ENCODE measurements at regions not wholly inside any gene's neighbourhood (a gene's known extent, or its start where the extent isn't known, plus 50 kb on each side); places are given as distances from the start of the nearest gene placed in this dataset.
A peak's percentile ranks its signal among the peaks of the same experiment; 100 is the strongest.

GRCh38 chr9:19694601-19695000 is 94.2 kb downstream of the SLC24A2 start:
- H3K9me2 ChIP-seq (ENCODE audit: insufficient read depth): no peaks in the 10 kb centered on the region
- no peak overlapping the region for H2AFZ ChIP-seq
- in situ Hi-C loops (cut with MboI): no loop called here
- no peaks in the 10 kb centered on the region for H3K9me3 ChIP-seq (ENCODE audit: low read depth)
- no peaks in the 10 kb centered on the region for H3K79me2 ChIP-seq (ENCODE audit: insufficient read depth)
- no peaks in the 10 kb centered on the region for H3K36me3 ChIP-seq (ENCODE audit: low read depth)
- no peaks in the 10 kb centered on the region for H3K4me1 ChIP-seq (ENCODE audit: insufficient read depth)
- 31 to 42% methylated on average over 3 of the region's 3 CpGs for WGBS, 2 experiments (ENCODE audit: low coverage in 1 of 2, low lambda C conversion rate in 2 of 2, missing lambda C conversion rate in 2 of 2)
- no peak overlapping the region for H3K4me3 ChIP-seq
- H3F3A ChIP-seq (ENCODE audit: insufficient read depth): no peaks in the 10 kb centered on the region
- no peak overlapping the region for H3K4me2 ChIP-seq (ENCODE audit: unreplicated experiment)
- no peak for DNase-seq
- TF ChIP-seq EZH2 (IDR thresholded peaks at IDR 0.05; ENCODE audit: insufficient read depth, poor library complexity, severe bottlenecking) (no peak), EZH2phosphoT487 (IDR thresholded peaks at IDR 0.05; ENCODE audit: insufficient read depth, low read depth) (no peak)
- H4K20me1 ChIP-seq (ENCODE audit: insufficient read depth): no peaks in the 10 kb centered on the region
- no peak overlapping the region for H3K9ac ChIP-seq
- H3K27ac ChIP-seq: no peak overlapping the region
- H3K27me3 ChIP-seq (replicated peaks; ENCODE audit: insufficient read depth): no peaks in the 10 kb centered on the region

- no peaks in the 10 kb centered on the region for H4K20me1 ChIP-seq (ENCODE audit: insufficient read depth)
- no peak overlapping the region for H3K27ac ChIP-seq
- no peaks in the 10 kb centered on the region for H3K4me1 ChIP-seq (ENCODE audit: insufficient read depth)
- no peak for DNase-seq
- no peaks in the 10 kb centered on the region for H3K9me2 ChIP-seq (ENCODE audit: insufficient read depth)
- no peak overlapping the region for H2AFZ ChIP-seq
- no peak overlapping the region for H3K9ac ChIP-seq
- H3K4me3 ChIP-seq: no peak overlapping the region
- H3K9me3 ChIP-seq (ENCODE audit: low read depth): no peaks in the 10 kb centered on the region
- H3K27me3 ChIP-seq (replicated peaks; ENCODE audit: insufficient read depth): no peaks in the 10 kb centered on the region; the same call in 1 of the 2 replicates
- in situ Hi-C loops (cut with MboI): no loop called here
- no peak for TF ChIP-seq EZH2 (IDR thresholded peaks at IDR 0.05; ENCODE audit: insufficient read depth, poor library complexity, severe bottlenecking)
- no peak for TF ChIP-seq EZH2phosphoT487 (IDR thresholded peaks at IDR 0.05; ENCODE audit: insufficient read depth, low read depth)
- no peaks in the 10 kb centered on the region for H3K79me2 ChIP-seq (ENCODE audit: insufficient read depth)
- WGBS, 2 experiments (ENCODE audit: low coverage in 1 of 2, low lambda C conversion rate in 2 of 2, missing lambda C conversion rate in 2 of 2): 47 to 56% methylated on average over 5 of the region's 5 CpGs
- no peaks in the 10 kb centered on the region for H3F3A ChIP-seq (ENCODE audit: insufficient read depth)
- H3K4me2 ChIP-seq (ENCODE audit: unreplicated experiment): no peak overlapping the region
- no peaks in the 10 kb centered on the region for H3K36me3 ChIP-seq (ENCODE audit: low read depth)
Observed at GRCh38 chr9:19690128-19690527, 98.7 kb downstream of the SLC24A2 start.

- no peaks in the 10 kb centered on the region for H4K20me1 ChIP-seq (ENCODE audit: insufficient read depth)
- no peaks in the 10 kb centered on the region for H3K9me2 ChIP-seq (ENCODE audit: insufficient read depth)
- no peak overlapping the region for H3K4me2 ChIP-seq (ENCODE audit: unreplicated experiment)
- H2AFZ ChIP-seq: no peak overlapping the region
- H3K36me3 ChIP-seq (ENCODE audit: low read depth): no peaks in the 10 kb centered on the region
- H3K4me3 ChIP-seq: no peak overlapping the region
- peak; percentile 8 for DNase-seq
- no peaks in the 10 kb centered on the region for H3K9me3 ChIP-seq (ENCODE audit: low read depth)
- no peaks in the 10 kb centered on the region for H3K79me2 ChIP-seq (ENCODE audit: insufficient read depth)
- 27 to 36% methylated on average over 4 of the region's 4 CpGs for WGBS, 2 experiments (ENCODE audit: low coverage in 1 of 2, low lambda C conversion rate in 2 of 2, missing lambda C conversion rate in 2 of 2)
- no peak for TF ChIP-seq EZH2 (IDR thresholded peaks at IDR 0.05; ENCODE audit: insufficient read depth, poor library complexity, severe bottlenecking)
- no peak for TF ChIP-seq EZH2phosphoT487 (IDR thresholded peaks at IDR 0.05; ENCODE audit: insufficient read depth, low read depth)
- in situ Hi-C loops (cut with MboI): no loop called here
- H3K27me3 ChIP-seq (replicated peaks; ENCODE audit: insufficient read depth): no peaks in the 10 kb centered on the region; the same call in 1 of the 2 replicates
- no peak overlapping the region for H3K9ac ChIP-seq
- H3K4me1 ChIP-seq (ENCODE audit: insufficient read depth): no peaks in the 10 kb centered on the region
- H3F3A ChIP-seq (ENCODE audit: insufficient read depth): no peaks in the 10 kb centered on the region
- H3K27ac ChIP-seq: no peak overlapping the region
Observed at GRCh38 chr9:19689328-19690101, 99.3 kb downstream of the SLC24A2 start.

GRCh38 chr9:19683715-19684114 is 105.1 kb downstream of the SLC24A2 start:
- H4K20me1 ChIP-seq (ENCODE audit: insufficient read depth): no peaks in the 10 kb centered on the region
- H3F3A ChIP-seq (ENCODE audit: insufficient read depth): no peaks in the 10 kb centered on the region
- H3K9me2 ChIP-seq (ENCODE audit: insufficient read depth): no peaks in the 10 kb centered on the region
- no peaks in the 10 kb centered on the region for H3K9me3 ChIP-seq (ENCODE audit: low read depth)
- no peak overlapping the region for H3K4me3 ChIP-seq
- 20 to 22% methylated on average over 2 of the region's 2 CpGs for WGBS, 2 experiments (ENCODE audit: low coverage in 1 of 2, low lambda C conversion rate in 2 of 2, missing lambda C conversion rate in 2 of 2)
- no peaks in the 10 kb centered on the region for H3K36me3 ChIP-seq (ENCODE audit: low read depth)
- no peaks in the 10 kb centered on the region for H3K4me1 ChIP-seq (ENCODE audit: insufficient read depth)
- no peak overlapping the region for H2AFZ ChIP-seq
- in situ Hi-C loops (cut with MboI): no loop called here
- no peak for TF ChIP-seq EZH2 (IDR thresholded peaks at IDR 0.05; ENCODE audit: insufficient read depth, poor library complexity, severe bottlenecking)
- TF ChIP-seq EZH2phosphoT487 (IDR thresholded peaks at IDR 0.05; ENCODE audit: insufficient read depth, low read depth): no peak
- H3K79me2 ChIP-seq (ENCODE audit: insufficient read depth): no peaks in the 10 kb centered on the region
- DNase-seq: no peak
- no peak overlapping the region for H3K4me2 ChIP-seq (ENCODE audit: unreplicated experiment)
- no peaks in the 10 kb centered on the region; the same call in 1 of the 2 replicates for H3K27me3 ChIP-seq (replicated peaks; ENCODE audit: insufficient read depth)
- H3K27ac ChIP-seq: no peak overlapping the region
- H3K9ac ChIP-seq: no peak overlapping the region
